HepG2 (cell line): ENCODE measurements at regions not wholly inside any gene's neighbourhood (a gene's known extent, or its start where the extent isn't known, plus 50 kb on each side); places are given as distances from the start of the nearest gene placed in this dataset.
"Not testable (repeated sequence)": the region's sequence is repeated elsewhere in the genome, so short reads cannot be mapped to it uniquely, and the experiment has no call there.

Experiments used
- ATAC-seq: fragments of 200-7000 bp; cut with Tn5 transposase; 3 replicates; pipeline ENCODE4 v1.9.1; 2020; ENCODE audit warnings: mild to moderate bottlenecking, moderate library complexity
- BruUV-seq: library from RNA; stranded (reverse); fragments of 400-500 nt; replicated peaks from 2 replicates; lab custom pipeline; 2021; lab: Mats Ljungman, UMichigan
- CTCF ChIA-PET: fragments of 300-600 bp; formaldehyde crosslinking; extraction: SDS; loops from one replicate; lab custom pipeline; 2021; ENCODE audit warnings: low total read pairs, inconsistent platforms, low intra/inter-chr PET ratio; lab: Yijun Ruan, JAX
- POLR2A ChIA-PET: fragments of 350-600 bp; sonication (Branson Sonifier 250); formaldehyde crosslinking; loops from one replicate; lab custom pipeline; 2020; ENCODE audit warnings: antibody characterized with exemption, inconsistent platforms; lab: Yijun Ruan, JAX
- DNase-seq: peaks from one replicate; pipeline ENCODE4 v3.0.0-alpha.2; 2015; ENCODE audit warnings: low spot score
- FAIRE-seq: peaks from 3 replicates; lab custom pipeline; 2011; peaks lifted over from hg19 to GRCh38; lab: Jason Lieb, UNC
- H2AFZ ChIP-seq: one replicate; pipeline ENCODE4 v1.6.1; 2011; ENCODE audit warnings: low read length, inconsistent platforms
- H3K27ac ChIP-seq: fragments of 300-600 bp; 3 replicates; pipeline ENCODE4 v1.8.0; 2011; ENCODE audit warnings: mixed run types, mild to moderate bottlenecking, mixed read lengths, low read length, inconsistent platforms; ENCODE audit not compliant: insufficient read depth; ENCODE audit errors: extremely low read length
- H3K27me3 ChIP-seq, 2 experiments: fragments of 200-600 bp in 1 of 2; 2 replicates in 1 of 2; 3 replicates in 1 of 2; pipeline versions ENCODE4 v1.6.0 to v1.8.0; 2011; ENCODE audit warnings: low read length in 2 of 2, mild to moderate bottlenecking in 2 of 2, moderate library complexity in 2 of 2, inconsistent platforms in 1 of 2; ENCODE audit not compliant: insufficient read depth in 2 of 2, control insufficient read depth in 1 of 2
- H3K36me3 ChIP-seq, 2 experiments: fragments of 200-600 bp in 1 of 2; replicated peaks in 1 of 2; 2 replicates in 1 of 2; 3 replicates in 1 of 2; pipeline versions ENCODE4 v1.5.1 to v1.8.0; 2011; ENCODE audit warnings: low read length in 2 of 2, inconsistent platforms in 1 of 2; ENCODE audit not compliant: insufficient read depth in 2 of 2, control insufficient read depth in 1 of 2
- H3K4me1 ChIP-seq: 2 replicates; pipeline ENCODE4 v1.5.1; 2012; ENCODE audit warnings: low read length, inconsistent platforms; ENCODE audit not compliant: insufficient read depth
- H3K4me2 ChIP-seq: 2 replicates; pipeline ENCODE4 v1.6.0; 2011; ENCODE audit warnings: low read depth, low read length, inconsistent platforms
- H3K4me3 ChIP-seq, 3 experiments: fragments of 200-600 bp in 1 of 3; sonication (generic), shearing (Covaris generic) in 1 of 3; replicated peaks in 1 of 3; 2 replicates each; pipeline ENCODE4 v1.5.1; 2011 to 2016; ENCODE audit warnings: low read length in 3 of 3, inconsistent platforms in 2 of 3, low read depth in 2 of 3, mild to moderate bottlenecking in 2 of 3, control low read depth in 1 of 3, mixed read lengths in 1 of 3; ENCODE audit not compliant: insufficient read depth in 1 of 3
- H3K79me2 ChIP-seq: one replicate; pipeline ENCODE4 v1.6.1; 2011; ENCODE audit warnings: low read length, inconsistent platforms; ENCODE audit not compliant: insufficient read depth
- H3K9ac ChIP-seq: 2 replicates; pipeline ENCODE4 v1.6.0; 2011; ENCODE audit warnings: mild to moderate bottlenecking, low read depth, low read length, inconsistent platforms; ENCODE audit not compliant: insufficient read depth
- H3K9me3 ChIP-seq: 2 replicates; pipeline ENCODE4 v1.5.1; 2012; ENCODE audit warnings: mild to moderate bottlenecking, low read length
- H4K20me1 ChIP-seq: 2 replicates; pipeline ENCODE4 v1.6.0; 2011; ENCODE audit warnings: inconsistent platforms, mild to moderate bottlenecking, low read length, moderate library complexity; ENCODE audit not compliant: insufficient read depth
- ATF4 ChIP-seq, 2 experiments: fragments of 450-650 bp in 1 of 2; sonication (generic) in 1 of 2; formaldehyde crosslinking; IDR thresholded peaks; 2 replicates each; pipeline versions ENCODE4 v1.5.0 to v1.8.0; 2020 to 2022; ENCODE audit warnings: mild to moderate bottlenecking in 1 of 2, missing genetic modification reagents in 1 of 2
- CEBPG ChIP-seq: IDR thresholded peaks from 2 replicates; pipeline ENCODE4 v1.6.1; 2016
- MAFK ChIP-seq, 2 experiments: IDR thresholded peaks in 1 of 2; conservative IDR thresholded peaks in 1 of 2; 2 replicates each; pipeline ENCODE4 v1.6.1; 2011; ENCODE audit warnings: improper control_type of control experiment in 2 of 2, low read length in 2 of 2
- STAG1 ChIP-seq: sonication (generic); formaldehyde crosslinking; IDR thresholded peaks from 2 replicates; pipeline ENCODE4 v1.4.0; 2020; ENCODE audit warnings: missing genetic modification reagents
- WGBS: methylation state at CpG from one replicate; pipeline ENCODE4 v1.1.6; 2017; ENCODE audit warnings: low lambda C conversion rate; 5-methylcytosine and 5-hydroxymethylcytosine counted together
- in situ Hi-C: cut with HindIII; loops from 2 replicates; pipeline ENCODE4 v1.10.0; 2017; ENCODE audit warnings: low pct_unique_long_range_greater_than_20kb; ENCODE audit not compliant: extremely low pct_ligation_motif_present
- intact Hi-C: fragments of 100-400 bp; cut with micrococcal nuclease; formaldehyde crosslinking; loops from one replicate; pipeline ENCODE4 v1.10.0; 2022; ENCODE audit not compliant: unreplicated experiment

GRCh38 chr9:61550101-61550748, 360.4 kb downstream of the SPATA31A7 start:
- ATAC-seq = peak; percentile 85
- H3K4me1 ChIP-seq, POLR2A ChIA-PET, in situ Hi-C loops, H3K4me3 ChIP-seq, H3K9me3 ChIP-seq: not testable (repeated sequence)
- peak; percentile 26; the same call in 1 of the 2 replicates for TF ChIP-seq STAG1 (CRISPR knock-in tag)
- TF ChIP-seq, all 625 proteins: peak for 1; not testable (repeated sequence) for 624
- H3K27me3 ChIP-seq, BruUV-seq, H4K20me1 ChIP-seq, intact Hi-C loops, H3K9ac ChIP-seq, H3K27ac ChIP-seq, H3K4me2 ChIP-seq, FAIRE-seq, H3K79me2 ChIP-seq, CTCF ChIA-PET, H2AFZ ChIP-seq, H3K36me3 ChIP-seq: not testable (repeated sequence)
- WGBS = 21% methylated on average over 4 of the region's 19 CpGs
- DNase-seq = peak; percentile 7

- whole genome bisulfite sequencing = 53% methylated on average over 10 of the region's 10 CpGs
- H3K27me3 ChIP-seq, CTCF ChIA-PET, POLR2A ChIA-PET, H3K27ac ChIP-seq, H3K9me3 ChIP-seq, FAIRE-seq, H3K4me1 ChIP-seq, H3K4me3 ChIP-seq, H3K36me3 ChIP-seq, H2AFZ ChIP-seq, DNase-seq, H3K9ac ChIP-seq, ATAC-seq, BruUV-seq, intact Hi-C loops, H3K79me2 ChIP-seq, H4K20me1 ChIP-seq, H3K4me2 ChIP-seq, in situ Hi-C loops: not testable (repeated sequence)
- TF ChIP-seq CEBPG (CRISPR knock-in tag) = peak; percentile 69
- peak in 1 of 2 experiments; percentile 56; a peak in 2 of 4 replicates for TF ChIP-seq MAFK (conservative IDR thresholded peaks at IDR 0.05 in 1 of 2, IDR thresholded peaks at IDR 0.05 in 1 of 2; ENCODE audit: low read length in 2 of 2)
- peak in 1 of 2 experiments; percentile 54; a peak in 1 of 4 replicates for TF ChIP-seq ATF4 (CRISPR knock-in tag; IDR thresholded peaks at IDR 0.05)
Observed at GRCh38 chr9:61571403-61572127, 381.7 kb downstream of the SPATA31A7 start.

- H3K27me3 ChIP-seq, DNase-seq, POLR2A ChIA-PET, intact Hi-C loops, CTCF ChIA-PET, H3K27ac ChIP-seq, H2AFZ ChIP-seq, H3K4me3 ChIP-seq, ATAC-seq, H3K4me2 ChIP-seq, H3K9ac ChIP-seq, H3K79me2 ChIP-seq, H3K4me1 ChIP-seq, FAIRE-seq, BruUV-seq, H3K9me3 ChIP-seq, H3K36me3 ChIP-seq, H4K20me1 ChIP-seq, in situ Hi-C loops: not testable (repeated sequence)
- WGBS = 72% methylated on average over 13 of the region's 16 CpGs
Observed at GRCh38 chr9:61572364-61572763, 382.5 kb downstream of the SPATA31A7 start.
